RPMI7951 (cell line): ENCODE measurements at regions not wholly inside any gene's neighbourhood (a gene's known extent, or its start where the extent isn't known, plus 50 kb on each side); places are given as distances from the start of the nearest gene placed in this dataset.
A peak's percentile ranks its signal among the peaks of the same experiment; 100 is the strongest.
"Not testable (repeated sequence)": the region's sequence is repeated elsewhere in the genome, so short reads cannot be mapped to it uniquely, and the experiment has no call there.

Experiments
- DNase-seq: peaks from one replicate; pipeline ENCODE4 v3.0.0-alpha.2; 2012; ENCODE audit warnings: low read depth

GRCh38 chr3:167001374-167001773, 378.7 kb downstream of the ZBBX start:
- DNase-seq: no peak

GRCh38 chr3:166993015-166993630, 387.0 kb downstream of the ZBBX start:
- DNase-seq: no peak

GRCh38 chr3:166986000-166986399, 394.1 kb downstream of the ZBBX start:
- peak; percentile 48 for DNase-seq

GRCh38 chr3:166975796-166976195, 404.3 kb downstream of the ZBBX start:
- DNase-seq: not testable (repeated sequence)

- DNase-seq: not testable (repeated sequence)
Measured at GRCh38 chr3:166967714-166968113, 412.4 kb downstream of the ZBBX start.

GRCh38 chr3:166962911-166963310, 417.2 kb downstream of the ZBBX start:
- no peak for DNase-seq

- no peak for DNase-seq
Measured at GRCh38 chr3:166957121-166957520, 423.0 kb downstream of the ZBBX start.

GRCh38 chr3:166955201-166955939, 424.7 kb downstream of the ZBBX start:
- peak; percentile 47 for DNase-seq

- DNase-seq: no peak
Measured at GRCh38 chr3:166934879-166935278, 445.2 kb downstream of the ZBBX start.

- DNase-seq: no peak
Measured at GRCh38 chr3:166917437-166917836, 462.7 kb downstream of the ZBBX start.

GRCh38 chr3:166902374-166902773, 477.7 kb downstream of the ZBBX start:
- no peak for DNase-seq

- no peak for DNase-seq
Measured at GRCh38 chr3:166900866-166901577, 479.1 kb downstream of the ZBBX start.

- no peak for DNase-seq
Measured at GRCh38 chr3:166897811-166898210, 482.3 kb downstream of the ZBBX start.

GRCh38 chr3:166889241-166889640, 490.9 kb downstream of the ZBBX start:
- no peak for DNase-seq

- no peak for DNase-seq
Measured at GRCh38 chr3:166879661-166880060, 500.4 kb downstream of the ZBBX start.

GRCh38 chr3:166877971-166878370, 502.1 kb downstream of the ZBBX start:
- no peak for DNase-seq

- no peak for DNase-seq
Measured at GRCh38 chr3:166864473-166865467, 515.3 kb downstream of the ZBBX start.

GRCh38 chr3:166860217-166860616, 519.9 kb downstream of the ZBBX start:
- DNase-seq: no peak

GRCh38 chr3:166844329-166844728, 535.8 kb downstream of the ZBBX start:
- DNase-seq: no peak

- DNase-seq: not testable (repeated sequence)
Measured at GRCh38 chr3:166842784-166843183, 537.3 kb downstream of the ZBBX start.

- peak; percentile 13 for DNase-seq
Measured at GRCh38 chr3:166837535-166837934, 542.6 kb downstream of the ZBBX start.

- no peak for DNase-seq
Measured at GRCh38 chr3:166836836-166837235, 543.3 kb downstream of the ZBBX start.
